Activated CD4-positive, alpha-beta T cell treated with anti-CD3 and anti-CD28 coated beads for 48 hours (primary cell): ENCODE measurements at regions not wholly inside any gene's neighbourhood (a gene's known extent, or its start where the extent isn't known, plus 50 kb on each side); places are given as distances from the start of the nearest gene placed in this dataset.
"Not testable (repeated sequence)": the region's sequence is repeated elsewhere in the genome, so short reads cannot be mapped to it uniquely, and the experiment has no call there.

Experiments used
- DNase-seq: peaks from one replicate; pipeline ENCODE4 v3.0.0-alpha.2; 2020

DNA sequence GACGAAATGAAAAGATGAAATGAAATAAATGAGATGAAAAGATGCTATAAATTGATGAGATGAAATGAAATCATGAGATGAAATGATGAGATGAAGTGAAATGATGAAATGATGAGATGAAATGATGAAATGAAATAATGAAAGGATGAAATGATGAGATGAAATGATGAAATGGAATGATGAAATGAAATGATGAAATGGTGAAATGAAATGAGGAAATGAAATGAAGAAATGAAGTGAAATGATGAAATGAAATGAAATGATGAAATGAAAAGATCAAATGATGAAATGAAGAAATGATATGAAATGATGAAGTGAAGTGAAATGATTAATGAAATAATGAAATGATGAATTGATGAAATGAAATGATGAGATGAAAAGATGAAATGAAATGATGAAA is 138.5 kb upstream of the ERV3-1 start:
- DNase-seq: not testable (repeated sequence)

DNA sequence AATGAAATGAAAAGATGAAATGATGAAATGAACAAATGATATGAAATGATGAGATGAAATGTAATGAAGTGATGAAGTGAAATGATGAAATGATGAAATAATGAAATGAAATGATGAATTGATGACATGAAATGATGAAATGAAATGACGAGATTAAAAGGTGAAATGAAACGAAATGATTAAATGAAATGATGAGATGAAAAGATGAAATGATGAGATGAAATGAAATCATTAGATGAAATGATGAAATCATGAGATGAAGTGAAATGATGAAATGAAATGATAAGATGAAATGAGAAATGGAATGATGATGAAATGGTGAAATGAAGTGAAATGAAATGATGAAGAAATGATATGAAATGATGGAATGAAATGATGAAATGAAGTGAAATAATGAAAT is 138.1 kb upstream of the ERV3-1 start:
- not testable (repeated sequence) for DNase-seq

DNA sequence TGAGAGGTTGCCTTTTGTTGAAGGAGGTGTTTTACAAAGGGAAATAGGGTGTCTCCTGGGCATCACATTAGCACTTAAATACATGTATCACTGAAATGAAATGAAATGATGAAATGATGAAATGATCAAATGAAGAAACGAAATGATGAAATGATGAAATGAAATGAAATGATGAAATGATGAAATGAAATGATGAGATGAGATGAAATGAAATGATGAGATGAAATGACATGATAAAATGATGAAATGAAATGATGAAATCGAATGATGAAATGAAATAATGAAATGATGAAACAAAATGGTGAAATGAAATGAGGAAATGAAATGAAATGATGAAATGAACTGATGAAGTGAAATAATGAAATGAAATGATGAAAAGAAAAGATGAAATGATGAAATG is 137.6 kb upstream of the ERV3-1 start:
- not testable (repeated sequence) for DNase-seq

DNA sequence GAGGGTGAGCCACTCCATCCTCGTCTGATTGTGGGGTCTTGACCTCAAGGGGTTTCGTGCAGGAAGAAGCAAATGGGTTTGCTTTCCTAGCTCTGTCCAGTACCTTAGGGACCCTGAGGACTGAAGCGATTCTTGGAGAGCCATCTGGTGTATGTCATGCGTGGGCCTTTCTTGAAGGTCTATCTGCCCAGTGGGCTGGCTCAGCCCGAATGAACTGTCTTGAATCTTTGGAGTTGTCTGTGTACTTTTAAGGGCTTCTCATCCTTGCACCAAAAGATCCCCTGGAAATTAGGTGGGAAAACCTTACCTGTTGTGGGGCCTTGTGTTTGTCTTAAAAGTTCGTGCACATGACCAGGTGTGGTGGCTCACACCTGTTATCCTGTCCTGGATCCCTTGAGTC is 135.4 kb upstream of the ERV3-1 start:
- not testable (repeated sequence) for DNase-seq

DNA sequence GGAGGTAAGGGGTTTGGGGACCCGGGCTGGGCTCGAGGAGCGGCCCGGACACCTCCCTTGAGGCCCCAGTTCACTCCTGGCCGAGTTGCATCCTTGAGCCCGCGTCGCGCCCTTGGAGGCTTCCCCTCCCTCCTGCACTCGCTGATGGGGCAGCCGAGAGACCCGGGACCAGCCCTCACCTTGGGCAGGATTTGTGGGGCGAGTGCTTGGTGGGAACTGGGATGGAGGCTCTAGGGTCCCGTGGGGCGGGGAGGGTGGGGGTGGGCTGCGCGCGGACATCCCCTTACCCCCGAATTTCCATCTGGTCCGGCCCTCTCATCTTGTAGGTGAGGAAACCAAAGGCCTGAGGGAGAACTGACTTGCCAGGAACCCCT is 134.9 kb upstream of the ERV3-1 start:
- not testable (repeated sequence) for DNase-seq

DNA sequence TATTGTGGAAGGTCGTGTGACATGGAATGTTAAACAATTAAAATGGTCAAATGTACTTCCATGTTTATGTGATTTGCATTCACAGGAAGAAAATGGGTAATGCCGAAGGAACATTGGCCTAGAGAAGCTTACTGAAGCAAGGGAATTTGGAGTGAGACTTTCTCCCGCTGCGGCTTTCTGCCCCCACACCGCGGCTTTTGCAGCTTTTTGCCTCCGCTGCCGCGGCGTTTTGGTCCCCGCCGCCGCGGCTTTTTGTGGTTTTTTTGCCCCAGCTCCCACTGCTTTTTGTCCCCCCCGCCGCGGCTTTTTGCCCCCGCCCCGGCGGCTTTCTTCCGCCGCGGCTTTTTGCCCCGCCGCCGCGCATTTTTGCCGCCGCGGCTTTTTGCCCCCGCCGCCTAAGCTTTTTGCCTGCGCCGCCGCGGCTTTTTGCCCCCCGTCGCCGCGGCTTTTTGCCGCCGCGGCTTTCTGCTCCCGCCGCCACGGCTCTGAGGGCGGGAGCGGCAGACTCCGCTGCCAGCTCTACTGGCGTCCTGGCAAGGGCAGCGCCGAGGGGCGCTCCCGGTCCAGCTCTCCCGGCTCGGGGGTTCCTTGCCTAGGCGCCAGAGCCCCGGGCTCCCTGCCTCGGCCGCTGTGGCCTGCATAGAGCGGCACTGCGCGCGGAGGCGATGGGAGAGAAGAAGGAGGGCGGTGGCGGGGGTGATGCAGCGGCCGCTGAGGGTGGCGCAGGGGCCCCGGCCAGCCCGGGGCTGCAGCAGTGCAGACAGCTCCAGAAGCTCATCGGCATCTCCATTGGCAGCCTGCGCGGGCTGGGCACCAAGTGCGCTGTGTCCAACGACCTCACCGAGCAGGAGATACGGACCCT is 134.3 kb upstream of the ERV3-1 start:
- not testable (repeated sequence) for DNase-seq

DNA sequence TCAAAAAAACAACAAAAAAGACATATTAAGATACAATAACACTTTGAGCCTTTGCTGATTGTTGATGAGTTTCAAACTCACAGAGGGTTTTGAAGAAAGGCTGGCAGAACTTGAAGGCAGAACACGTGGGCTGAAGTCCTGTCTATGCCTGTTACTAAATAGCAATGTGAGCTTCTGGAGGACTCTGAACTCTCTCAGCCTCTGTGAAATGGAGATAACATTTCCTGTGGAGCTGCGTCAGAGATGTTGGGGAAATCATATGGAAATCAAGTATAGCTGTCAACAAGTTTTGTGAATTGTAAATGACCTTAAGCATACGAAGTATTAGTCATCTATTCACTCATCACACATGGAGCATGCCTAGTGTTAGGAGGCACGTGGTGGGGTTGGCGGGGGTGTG is 130.4 kb upstream of the ERV3-1 start:
- DNase-seq: not testable (repeated sequence)

DNA sequence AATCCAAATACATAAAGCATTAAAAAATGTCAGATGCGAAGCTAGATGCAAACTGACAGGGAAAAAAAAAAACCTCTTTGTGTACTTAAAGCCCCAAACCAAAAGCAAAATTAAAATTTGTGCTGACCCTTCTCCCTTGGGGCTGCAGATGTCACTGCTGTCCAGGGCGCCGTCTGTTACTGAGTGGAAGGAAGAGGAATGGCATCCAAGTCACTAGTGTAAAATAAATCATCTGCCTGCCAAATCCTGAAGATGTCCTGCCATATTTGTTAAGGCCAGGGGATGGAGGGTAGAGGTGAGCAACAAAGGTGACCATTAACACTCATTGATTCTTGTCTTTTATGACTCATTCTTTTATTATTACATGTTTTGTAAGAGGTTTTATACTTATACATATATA is 126.6 kb upstream of the ERV3-1 start:
- DNase-seq: not testable (repeated sequence)

DNA sequence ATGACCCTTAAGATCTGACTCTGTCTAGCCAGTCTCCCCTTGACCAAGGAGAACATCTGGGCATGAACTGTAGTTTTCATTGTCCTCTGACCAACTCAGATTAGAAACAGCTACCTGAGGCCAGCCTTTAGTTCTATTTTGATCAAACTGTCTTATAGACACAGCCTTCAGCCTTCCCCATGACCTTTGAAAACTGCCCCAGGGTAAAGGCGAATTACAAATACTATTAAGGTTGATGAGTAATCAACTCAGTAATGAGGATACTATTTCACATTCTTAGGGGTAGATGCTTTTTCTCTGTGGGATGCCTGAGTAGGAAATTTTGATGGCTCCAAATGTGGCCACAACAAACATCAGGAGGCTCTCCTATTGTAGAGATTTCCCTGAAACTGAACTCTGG is 125.8 kb upstream of the ERV3-1 start:
- DNase-seq: not testable (repeated sequence)

DNA sequence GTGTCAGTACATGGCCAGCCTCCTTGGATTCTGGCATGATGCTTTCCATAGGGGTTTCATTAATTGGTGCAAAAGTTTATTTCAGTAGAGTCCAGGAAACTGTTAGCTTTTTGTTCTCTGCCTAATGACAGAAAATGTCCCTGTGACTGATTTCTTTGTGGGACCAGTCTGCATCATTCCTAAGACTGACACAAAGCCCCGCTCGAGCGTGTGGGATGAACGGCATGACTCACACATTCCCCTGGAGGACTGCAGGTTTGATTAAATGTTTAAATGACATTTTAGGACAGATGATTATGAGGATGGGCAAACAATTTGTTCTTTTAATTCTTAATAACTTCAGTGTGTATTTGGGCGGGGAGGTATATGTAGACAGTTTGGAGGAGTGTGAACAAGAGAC is 120.9 kb upstream of the ERV3-1 start:
- not testable (repeated sequence) for DNase-seq

DNA sequence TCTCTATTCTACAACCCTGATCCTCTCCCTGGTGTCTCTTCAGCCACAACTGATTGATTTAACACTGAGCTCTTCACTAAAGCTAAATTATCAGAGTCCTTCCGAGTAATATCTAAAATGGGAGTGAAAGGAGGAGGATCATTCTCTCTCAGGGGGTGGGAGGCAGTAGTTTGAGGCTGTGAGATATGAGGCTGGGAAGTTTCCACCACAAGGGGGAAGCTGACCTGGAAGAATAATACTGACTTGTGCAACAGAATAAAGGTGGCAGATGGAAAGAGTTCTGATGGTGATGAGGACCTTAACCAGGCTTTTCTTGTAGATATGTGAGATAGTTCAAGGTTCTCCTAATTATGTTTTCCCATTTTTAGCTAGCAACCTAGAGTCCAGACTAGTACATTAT is 118.1 kb upstream of the ERV3-1 start:
- DNase-seq: not testable (repeated sequence)

DNA sequence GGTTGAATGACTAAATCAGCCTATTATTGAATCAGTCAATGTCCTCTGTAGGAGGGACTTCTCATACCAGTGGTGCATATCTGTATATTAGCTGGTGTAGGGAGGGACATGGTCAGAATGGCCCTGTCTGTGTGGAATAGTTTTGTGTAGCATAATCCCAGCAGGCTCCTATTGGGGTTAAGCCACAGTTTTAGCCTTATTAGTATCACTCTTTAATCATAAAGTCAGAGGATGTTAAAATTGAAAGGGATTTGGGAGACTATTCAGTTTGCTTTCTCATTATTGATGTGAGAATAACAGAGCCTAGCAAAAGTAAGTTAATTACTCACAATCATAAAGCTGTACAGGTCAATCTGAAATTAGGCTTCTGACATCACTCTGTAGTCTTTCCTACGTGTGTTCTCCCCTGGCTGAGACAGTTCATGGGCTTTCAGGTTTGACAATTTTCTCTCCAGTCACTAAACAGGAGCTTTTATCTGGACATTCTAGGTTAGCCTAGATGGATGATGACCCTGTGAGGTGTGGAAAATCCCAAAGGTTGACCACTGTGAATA is 99.2 kb upstream of the ERV3-1 start:
- not testable (repeated sequence) for DNase-seq

DNA sequence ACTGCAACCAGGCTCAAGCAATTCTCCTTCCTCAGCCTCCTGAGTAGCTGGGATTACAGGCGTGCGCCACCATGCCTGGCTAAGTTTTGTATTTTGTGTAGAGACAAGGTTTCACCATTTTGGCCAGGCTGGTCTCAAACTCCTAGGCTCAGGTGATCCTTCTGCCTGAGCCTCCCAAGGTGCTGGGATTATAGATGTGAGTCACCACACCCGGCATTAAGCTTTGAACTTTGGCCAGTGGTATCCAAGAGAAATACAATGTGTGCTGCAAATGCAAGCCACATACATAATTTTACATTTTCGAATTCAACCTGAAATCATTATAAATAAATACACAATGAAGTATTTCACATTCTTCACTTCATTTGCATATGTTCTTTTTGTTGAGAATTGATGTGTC is 94.0 kb upstream of the ERV3-1 start:
- DNase-seq: not testable (repeated sequence)

DNA sequence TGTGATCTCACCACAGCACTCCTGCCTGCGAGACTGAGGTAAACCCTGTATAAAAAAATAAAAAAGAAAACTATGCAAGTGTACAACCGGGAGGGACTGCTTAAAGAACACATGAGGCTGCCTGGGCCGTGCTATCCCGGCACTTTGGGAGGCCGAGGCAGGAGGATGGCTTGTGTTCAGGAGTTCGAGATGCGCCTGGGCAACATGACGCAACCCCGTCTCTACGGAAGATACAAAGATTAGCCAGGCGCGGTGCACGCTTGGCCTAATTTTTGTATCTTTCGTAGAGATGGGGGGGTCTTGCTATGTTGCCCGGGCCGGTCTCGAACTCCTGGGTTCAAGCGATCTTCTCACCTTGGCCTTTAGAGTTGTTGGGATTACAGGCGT is 75.2 kb upstream of the ERV3-1 start:
- not testable (repeated sequence) for DNase-seq

DNA sequence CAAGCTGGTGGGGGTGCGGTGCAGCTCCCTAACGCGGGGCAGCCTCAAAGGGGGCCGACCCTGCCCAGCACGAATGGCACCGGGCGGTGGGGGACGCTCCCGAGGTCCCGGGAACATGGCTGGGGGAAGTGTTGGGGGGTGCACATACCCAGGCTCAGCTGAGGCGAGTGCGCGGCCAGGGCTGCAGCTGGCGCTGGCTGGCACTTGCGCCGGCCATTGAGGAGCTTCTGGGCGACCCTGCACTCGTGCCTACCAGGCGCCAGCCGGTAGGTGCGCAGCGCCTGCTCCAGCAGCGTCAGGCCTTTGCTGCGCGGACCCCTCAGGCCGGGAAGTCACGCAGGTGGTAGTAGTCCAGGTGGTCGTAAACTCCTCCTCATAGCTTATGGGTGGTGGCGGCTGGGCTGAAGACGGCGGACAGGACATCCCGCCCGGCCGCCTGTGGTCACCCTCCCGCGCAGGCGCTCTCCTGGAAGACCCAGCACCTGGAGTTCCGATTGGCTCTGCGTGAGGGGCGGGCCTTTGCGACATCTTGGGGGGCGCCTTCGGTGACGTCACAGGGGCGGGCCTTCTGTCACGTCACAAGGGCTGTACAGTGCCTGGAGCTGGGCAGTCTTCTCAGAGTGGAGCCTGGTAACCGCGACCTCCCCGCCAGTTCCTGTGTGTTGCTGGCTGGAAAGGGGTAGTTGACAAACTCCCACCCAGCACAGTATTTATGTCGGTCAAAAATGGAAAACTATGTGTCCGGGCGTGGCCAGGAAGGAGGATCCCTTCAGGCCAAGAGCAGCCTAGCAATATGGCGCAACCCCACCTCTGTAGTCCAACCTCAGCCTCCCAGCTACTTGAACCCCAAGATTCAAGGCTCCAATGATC is 74.5 kb upstream of the ERV3-1 start:
- DNase-seq: peak; percentile 89

DNA sequence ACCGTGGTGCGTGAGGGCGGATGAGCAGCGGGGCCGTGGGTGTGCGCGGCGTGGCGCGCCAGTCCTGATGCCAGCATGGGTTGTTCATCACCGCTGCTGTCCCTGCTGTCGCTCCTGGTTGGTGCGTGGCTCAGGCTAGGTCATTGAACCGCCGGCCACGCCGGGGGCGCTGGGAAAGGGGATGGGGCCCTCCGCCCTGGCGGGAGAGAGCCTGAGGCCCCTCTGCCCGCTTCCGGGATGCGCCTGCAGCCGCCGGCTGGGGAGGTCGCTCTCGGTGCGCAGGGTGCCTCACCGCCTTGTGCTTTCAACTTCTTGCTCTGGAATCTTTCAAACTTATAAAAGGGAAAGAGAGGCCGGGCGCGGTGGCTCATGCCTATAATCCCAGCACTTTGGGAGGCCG is 68.5 kb upstream of the ERV3-1 start:
- DNase-seq: not testable (repeated sequence)

DNA sequence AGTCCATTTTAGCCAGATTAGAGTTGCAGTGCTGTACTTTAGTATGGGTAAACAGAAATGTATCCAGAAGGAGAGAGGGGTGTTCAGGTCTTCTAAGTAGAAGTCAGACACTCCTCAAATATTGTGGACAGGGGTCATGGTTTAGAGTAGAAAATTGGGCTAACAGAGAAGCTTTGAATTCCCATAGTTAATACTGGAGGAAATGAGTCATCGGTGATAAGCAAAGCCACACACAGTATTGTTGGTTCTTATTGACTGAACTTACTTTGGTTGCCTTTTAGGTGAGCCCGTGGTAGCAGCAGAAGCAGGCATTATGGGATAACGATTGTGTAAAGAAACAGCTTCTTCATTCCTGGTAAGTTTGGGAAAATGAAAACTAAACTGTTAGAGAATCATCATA is 66.7 kb upstream of the ERV3-1 start:
- not testable (repeated sequence) for DNase-seq

DNA sequence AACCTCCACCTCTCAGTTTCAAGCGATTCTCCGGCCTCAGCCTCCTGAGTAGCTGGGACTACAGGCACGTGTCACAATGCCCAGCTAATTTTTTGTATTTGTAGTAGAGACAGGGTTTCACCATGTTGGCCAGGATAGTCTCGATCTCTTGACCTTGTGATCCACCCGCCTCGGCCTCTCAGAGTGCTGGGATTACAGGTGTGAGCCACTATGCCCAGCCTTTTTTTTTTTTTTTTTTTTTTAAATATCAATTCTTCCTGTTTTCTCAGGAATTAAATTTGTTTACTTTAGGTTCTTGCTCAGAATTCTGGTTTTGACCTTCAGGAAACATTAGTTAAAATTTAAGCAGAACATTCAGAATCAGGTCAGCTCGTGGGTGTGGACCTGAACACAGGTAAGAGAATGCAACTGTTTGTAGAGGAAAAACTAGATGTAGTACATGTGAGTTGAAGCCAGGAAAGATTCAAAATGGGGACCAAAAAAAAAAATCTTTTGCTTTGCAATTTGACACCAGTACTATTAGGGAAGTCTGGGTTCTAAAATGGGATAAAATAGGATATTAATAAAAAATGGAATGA is 65.5 kb upstream of the ERV3-1 start:
- DNase-seq: not testable (repeated sequence)

DNA sequence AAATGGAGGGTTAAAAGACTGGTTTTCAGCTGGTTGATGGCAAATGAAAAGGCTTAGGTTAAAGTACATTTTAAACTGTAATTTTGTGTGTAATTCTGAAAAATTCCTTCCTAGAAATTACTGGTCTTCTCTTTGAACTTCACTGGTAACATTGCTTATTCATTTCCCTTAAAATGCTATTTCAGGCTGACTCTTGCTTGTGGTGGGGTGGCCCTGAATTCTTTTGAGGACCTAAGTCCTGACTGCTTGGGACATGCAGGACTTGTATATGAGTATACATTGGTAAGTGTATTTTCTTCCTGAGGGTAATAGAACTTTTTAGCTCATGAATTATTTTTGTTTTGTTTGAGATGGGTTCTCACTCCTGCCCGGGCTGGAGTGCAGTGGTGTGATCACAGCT is 63.0 kb upstream of the ERV3-1 start:
- DNase-seq: not testable (repeated sequence)

DNA sequence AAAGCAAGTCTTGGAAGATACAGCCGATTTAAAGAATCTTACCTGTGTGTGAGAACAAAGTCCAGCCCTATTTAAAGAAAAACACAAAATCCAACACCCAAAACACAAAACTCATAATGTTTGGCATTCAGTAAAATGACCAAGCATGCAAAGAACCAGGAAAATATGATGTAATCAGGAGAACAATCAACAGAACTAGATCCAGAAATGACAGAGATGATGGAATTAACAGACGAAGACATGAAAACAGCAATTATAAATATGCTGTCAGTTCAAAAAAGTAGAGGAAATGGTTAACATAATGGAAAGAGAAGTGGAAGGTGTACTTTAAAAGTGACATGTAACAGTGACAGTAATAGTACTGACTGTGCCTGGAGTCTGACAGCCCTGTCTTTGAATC is 56.1 kb upstream of the ERV3-1 start:
- not testable (repeated sequence) for DNase-seq

DNA sequence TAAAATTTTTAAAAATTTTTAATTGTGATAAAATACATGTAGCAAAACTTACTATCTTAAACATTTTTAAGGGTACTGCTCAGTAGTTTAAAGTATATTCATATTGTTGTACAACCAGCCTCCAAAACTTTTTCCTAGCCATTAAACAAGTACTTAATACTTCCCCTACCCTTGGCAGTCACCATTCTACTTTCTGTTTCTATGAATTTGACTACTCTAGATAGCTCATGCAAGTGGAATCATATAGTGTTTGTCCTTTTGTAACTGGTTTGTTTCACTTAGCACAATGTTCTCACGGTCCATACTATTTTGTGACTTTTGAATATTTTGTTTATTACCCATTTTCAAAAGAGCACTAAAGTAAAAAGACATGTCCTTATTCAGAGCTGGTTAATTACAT is 52.8 kb upstream of the ERV3-1 start:
- not testable (repeated sequence) for DNase-seq
